K562 (cell line): ENCODE measurements at regions not wholly inside any gene's neighbourhood (a gene's known extent, or its start where the extent isn't known, plus 50 kb on each side); places are given as distances from the start of the nearest gene placed in this dataset.

ENCODE experiments used
- ATAC-seq: fragments of 200-7000 bp; cut with Tn5 transposase; 3 replicates; pipeline ENCODE4 v1.9.1; 2020; ENCODE audit warnings: moderate library complexity
- BruUV-seq: library from RNA; stranded (reverse); fragments of 400-500 nt; replicated peaks from 2 replicates; lab custom pipeline; 2021; lab: Mats Ljungman, UMichigan
- CTCF ChIA-PET: fragments of 300-600 bp; formaldehyde crosslinking; extraction: SDS; loops from one replicate; lab custom pipeline; 2021; ENCODE audit warnings: low intra/inter-chr PET ratio; lab: Yijun Ruan, JAX
- POLR2A ChIA-PET: fragments of 300-600, 350-650 bp; sonication (Branson Sonifier 250); formaldehyde crosslinking; extraction: SDS; loops from one replicate; lab custom pipeline; 2021; ENCODE audit warnings: antibody characterized with exemption, inconsistent platforms; lab: Yijun Ruan, JAX
- DNase-seq, 4 experiments: peaks; one replicate each; pipeline versions ENCODE4 v3.0.0 to v3.0.0-alpha.2; 2011 to 2018; ENCODE audit warnings: low spot score in 3 of 4, mixed read lengths in 3 of 4; ENCODE audit errors: extremely low read depth in 1 of 4
- FAIRE-seq: peaks from 2 replicates; lab custom pipeline; 2011; peaks lifted over from hg19 to GRCh38; lab: Jason Lieb, UNC
- H2AFZ ChIP-seq: 2 replicates; pipeline ENCODE4 v1.6.0; 2011; ENCODE audit warnings: low read depth, low read length, control low read depth, inconsistent platforms
- H3K27ac ChIP-seq: fragments of 200-600 bp; 3 replicates; pipeline ENCODE4 v1.8.0; 2011; ENCODE audit warnings: low read depth, mild to moderate bottlenecking, control low read depth, inconsistent platforms, low read length, moderate library complexity, mixed read lengths; ENCODE audit errors: extremely low read depth
- H3K27me3 ChIP-seq, 2 experiments: fragments of 300-600 bp in 1 of 2; 2 replicates in 1 of 2; 3 replicates in 1 of 2; pipeline versions ENCODE4 v1.6.0 to v1.8.0; 2011; ENCODE audit warnings: inconsistent platforms in 2 of 2, low read length in 2 of 2, mild to moderate bottlenecking in 1 of 2, mixed read lengths in 1 of 2, moderate library complexity in 1 of 2; ENCODE audit not compliant: control insufficient read depth in 2 of 2, insufficient read depth in 2 of 2
- H3K36me3 ChIP-seq: fragments of 300-600 bp; 3 replicates; pipeline ENCODE4 v1.8.0; 2011; ENCODE audit warnings: mild to moderate bottlenecking, low read length, inconsistent platforms; ENCODE audit not compliant: control insufficient read depth, insufficient read depth
- H3K4me1 ChIP-seq, 2 experiments: fragments of 200-600 bp in 1 of 2; replicated peaks in 1 of 2; 2 replicates in 1 of 2; 3 replicates in 1 of 2; pipeline versions ENCODE4 v1.5.1 to v1.8.0; 2011; ENCODE audit warnings: inconsistent platforms in 2 of 2, low read length in 2 of 2, mild to moderate bottlenecking in 1 of 2, mixed read lengths in 1 of 2, moderate library complexity in 1 of 2; ENCODE audit not compliant: control insufficient read depth in 2 of 2, insufficient read depth in 2 of 2
- H3K4me2 ChIP-seq: 2 replicates; pipeline ENCODE4 v1.6.1; 2011; ENCODE audit warnings: low read length, control low read depth, inconsistent platforms, mixed read lengths; ENCODE audit not compliant: insufficient read depth
- H3K4me3 ChIP-seq: fragments of 200-600 bp; sonication (generic), shearing (Covaris generic); 2 replicates; pipeline ENCODE4 v1.5.1; 2016; ENCODE audit warnings: control low read depth, inconsistent platforms
- H3K79me2 ChIP-seq: fragments of 200-600 bp; 3 replicates; pipeline ENCODE4 v1.8.0; 2011; ENCODE audit warnings: low read length, inconsistent platforms; ENCODE audit not compliant: control insufficient read depth, insufficient read depth
- H3K9ac ChIP-seq, 2 experiments: 2 replicates each; pipeline versions ENCODE4 v1.6.0 to v1.6.1; 2011; ENCODE audit warnings: low read depth in 2 of 2, low read length in 2 of 2, control low read depth in 1 of 2, inconsistent platforms in 1 of 2, mild to moderate bottlenecking in 1 of 2, mixed read lengths in 1 of 2; ENCODE audit not compliant: insufficient read depth in 1 of 2
- H3K9me1 ChIP-seq: one replicate; pipeline ENCODE4 v1.6.0; 2011; ENCODE audit warnings: inconsistent platforms, mild to moderate bottlenecking, low read length, moderate library complexity; ENCODE audit not compliant: control insufficient read depth, insufficient read depth
- H3K9me3 ChIP-seq: replicated peaks from 2 replicates; pipeline ENCODE4 v1.5.1; 2011; ENCODE audit warnings: low read depth, low read length, inconsistent platforms; ENCODE audit not compliant: control insufficient read depth, insufficient read depth
- H4K20me1 ChIP-seq: replicated peaks from 2 replicates; pipeline ENCODE4 v1.6.1; 2011; ENCODE audit warnings: low read length, inconsistent platforms, mixed read lengths; ENCODE audit not compliant: control insufficient read depth, insufficient read depth
- ATF1 ChIP-seq, 2 experiments: fragments of 450-650 bp in 1 of 2; IDR thresholded peaks; 2 replicates each; pipeline ENCODE4 v1.6.1; 2016; ENCODE audit warnings: missing compliant biosample characterization in 1 of 2, missing genetic modification characterization in 1 of 2
- CHD4 ChIP-seq: fragments of 200-600 bp; sonication (generic); IDR thresholded peaks from 3 replicates; pipeline ENCODE4 v1.6.1; 2012; ENCODE audit warnings: low read depth, mild to moderate bottlenecking, mixed read lengths, low read length, inconsistent platforms; ENCODE audit not compliant: insufficient read depth, insufficient replicate concordance, poor library complexity, severe bottlenecking
- LARP7 ChIP-seq: fragments of 450-650 bp; IDR thresholded peaks from 2 replicates; pipeline ENCODE4 v1.6.1; 2016
- POLR2A ChIP-seq: fragments of 450-650 bp; conservative IDR thresholded peaks from 2 replicates; pipeline ENCODE4 v1.6.1; 2016
- TAF9B ChIP-seq: fragments of 450-650 bp; IDR thresholded peaks from 2 replicates; pipeline ENCODE4 v1.6.1; 2018; ENCODE audit warnings: mild to moderate bottlenecking; ENCODE audit not compliant: partially characterized antibody
- whole genome bisulfite sequencing: fragments of 100-300 bp; shearing (Covaris generic); methylation state at CpG from one replicate; pipeline ENCODE4 v1.1.6; 2016; ENCODE audit warnings: low coverage, mixed read lengths; ENCODE audit not compliant: insufficient coverage; ENCODE audit errors: missing lambda C conversion rate; 5-methylcytosine and 5-hydroxymethylcytosine counted together
- in situ Hi-C: fragments of 300-500 bp; cut with MboI; formaldehyde crosslinking; loops from 4 replicates; pipeline ENCODE4 v1.15.0; 2018; ENCODE audit warnings: inconsistent platforms, mixed read lengths
- intact Hi-C: fragments of 100-400 bp; cut with micrococcal nuclease; formaldehyde crosslinking; loops from 2 replicates; pipeline ENCODE4 v1.14.2; 2022
- TF ChIP-seq, protein P1 (sequence below): fragments of 250-450 bp; sonication (Bioruptor Pico); IDR thresholded peaks from 2 replicates; pipeline ENCODE4 v1.5.0; 2022; ENCODE audit warnings: mild to moderate bottlenecking

DNA sequence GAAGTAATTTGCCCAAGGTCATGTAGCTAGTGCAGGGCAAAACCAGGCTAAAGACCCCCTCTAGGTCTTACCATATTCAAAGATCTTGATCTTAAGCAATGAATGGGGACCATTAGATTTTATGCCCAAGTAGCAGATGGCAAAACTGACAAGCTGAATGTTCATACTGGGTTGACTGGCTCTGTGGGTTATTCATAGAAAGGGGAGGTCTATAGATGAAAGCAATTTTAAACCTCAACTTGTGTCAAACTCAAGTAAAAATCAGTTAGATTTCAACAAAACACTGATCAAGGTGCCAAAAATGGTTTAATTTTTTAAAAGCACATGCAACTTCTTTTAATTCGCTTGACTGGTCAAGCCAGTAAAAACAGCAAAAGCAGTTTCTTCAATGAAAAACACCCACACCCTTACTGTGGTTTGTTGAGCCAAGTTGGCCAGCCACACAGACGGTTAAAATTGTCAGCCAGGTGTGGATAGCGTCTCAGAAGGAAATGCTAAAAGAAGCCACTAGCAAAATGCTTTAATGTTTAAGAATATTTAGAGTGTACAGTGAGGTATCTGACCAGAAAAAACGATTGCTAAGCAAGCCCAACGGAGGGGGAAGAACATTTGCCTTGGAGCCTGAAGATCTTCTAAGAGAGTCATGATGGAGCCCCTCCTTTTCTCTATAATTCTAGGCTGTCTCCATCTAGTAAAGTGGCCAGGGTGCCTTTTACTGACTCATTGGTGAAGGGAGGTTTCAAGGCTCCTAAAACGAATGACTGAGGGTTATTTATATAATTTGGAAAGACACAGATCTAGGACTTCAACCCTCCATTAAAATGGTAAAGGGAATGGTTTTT, 539.6 kb upstream of the CLINT1 start:
- in situ Hi-C loops = no loop called here
- BruUV-seq = no TSS peak
- 0% methylated on average over 5 of the region's 6 CpGs for WGBS
- Histone ChIP-seq H3K9ac (no peak overlapping the region), H3K36me3 (no peaks in the 10 kb centered on the region), H3K27ac (no peak overlapping the region), H3K79me2 (no peaks in the 10 kb centered on the region), H4K20me1 (no peaks in the 10 kb centered on the region), H3K9me1 (no peaks in the 10 kb centered on the region), H3K9me3 (0 out of 2 replicates have a peak, but pooled peaks cover 2% of the 10 kb centered on the region), H3K4me1 (no peaks in the 10 kb centered on the region), H3K4me3 (no peak overlapping the region), H2AFZ (no peak overlapping the region), H3K27me3 (no peaks in the 10 kb centered on the region), H3K4me2 (no peak overlapping the region)
- DNase-seq = no peak
- no peak for FAIRE-seq
- TF ChIP-seq, protein P1, sequence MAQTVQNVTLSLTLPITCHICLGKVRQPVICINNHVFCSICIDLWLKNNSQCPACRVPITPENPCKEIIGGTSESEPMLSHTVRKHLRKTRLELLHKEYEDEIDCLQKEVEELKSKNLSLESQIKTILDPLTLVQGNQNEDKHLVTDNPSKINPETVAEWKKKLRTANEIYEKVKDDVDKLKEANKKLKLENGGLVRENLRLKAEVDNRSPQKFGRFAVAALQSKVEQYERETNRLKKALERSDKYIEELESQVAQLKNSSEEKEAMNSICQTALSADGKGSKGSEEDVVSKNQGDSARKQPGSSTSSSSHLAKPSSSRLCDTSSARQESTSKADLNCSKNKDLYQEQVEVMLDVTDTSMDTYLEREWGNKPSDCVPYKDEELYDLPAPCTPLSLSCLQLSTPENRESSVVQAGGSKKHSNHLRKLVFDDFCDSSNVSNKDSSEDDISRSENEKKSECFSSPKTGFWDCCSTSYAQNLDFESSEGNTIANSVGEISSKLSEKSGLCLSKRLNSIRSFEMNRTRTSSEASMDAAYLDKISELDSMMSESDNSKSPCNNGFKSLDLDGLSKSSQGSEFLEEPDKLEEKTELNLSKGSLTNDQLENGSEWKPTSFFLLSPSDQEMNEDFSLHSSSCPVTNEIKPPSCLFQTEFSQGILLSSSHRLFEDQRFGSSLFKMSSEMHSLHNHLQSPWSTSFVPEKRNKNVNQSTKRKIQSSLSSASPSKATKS = no peak
- no peak for TF ChIP-seq TAF9B
- no peak for TF ChIP-seq LARP7
- no peak for TF ChIP-seq CHD4
- no peak for TF ChIP-seq POLR2A
- TF ChIP-seq ATF1 (CRISPR knock-in tag; IDR thresholded peaks at IDR 0.05) = no peak
- no peak for TF ChIP-seq ATF1 (tag; IDR thresholded peaks at IDR 0.05)
- intact Hi-C loops = no loop called here
- no peak for ATAC-seq
- ChIA-PET POLR2A (no interaction called here), CTCF (no interaction called here)
